Adrenal gland (tissue), 9 donors: ENCODE measurements at regions not wholly inside any gene's neighbourhood (a gene's known extent, or its start where the extent isn't known, plus 50 kb on each side); places are given as distances from the start of the nearest gene placed in this dataset.

Source experiments
- DNase-seq, 7 donors: peaks; one replicate each; pipeline ENCODE4 v3.0.0-alpha.2; 2019 to 2020
- H3K27ac ChIP-seq, 5 donors: fragments of 200-600 bp; sonication (generic) in 4 of 5; 1 replicate in 3 of 5; 2 replicates in 2 of 5; pipeline versions ENCODE4 v1.5.1 to v1.8.0; 2016 to 2020; ENCODE audit warnings: mild to moderate bottlenecking in 1 of 5
- H3K27me3 ChIP-seq: fragments of 200-600 bp; 2 replicates; pipeline ENCODE4 v1.8.0; 2021
- H3K36me3 ChIP-seq, 2 donors: fragments of 200-600 bp; replicated peaks in 1 of 2; 1 replicate in 1 of 2; 2 replicates in 1 of 2; pipeline versions ENCODE4 v1.5.1 to v1.8.0; 2018 to 2022
- H3K4me1 ChIP-seq, 2 donors: fragments of 200-600 bp; replicated peaks in 1 of 2; 1 replicate in 1 of 2; 2 replicates in 1 of 2; pipeline versions ENCODE4 v1.5.1 to v1.8.0; 2018 to 2021
- H3K4me3 ChIP-seq, 4 donors: fragments of 200-600 bp; sonication (generic) in 3 of 4; one replicate each; pipeline ENCODE4 v1.5.1; 2016 to 2018
- H3K9me3 ChIP-seq, 3 donors: fragments of 200-600 bp; sonication (generic) in 1 of 3; replicated peaks in 1 of 3; 1 replicate in 2 of 3; 2 replicates in 1 of 3; pipeline versions ENCODE4 v1.5.1 to v1.8.0; 2016 to 2021
- CTCF ChIP-seq, 6 experiments: fragments of 450-650 bp in 4 of 6; fragments of 200-600 bp in 2 of 6; sonication (generic) in 1 of 6; IDR thresholded peaks; 1 replicate in 5 of 6; 2 replicates in 1 of 6; pipeline versions ENCODE4 v1.5.1 to v1.8.0; 2016 to 2021; ENCODE audit warnings: antibody characterized with exemption in 6 of 6, mild to moderate bottlenecking in 2 of 6, moderate library complexity in 1 of 6
- POLR2A ChIP-seq, 2 donors: fragments of 450-650 bp; IDR thresholded peaks; one replicate each; pipeline ENCODE4 v1.6.1; 2017; ENCODE audit warnings: antibody characterized with exemption in 2 of 2, mild to moderate bottlenecking in 2 of 2, moderate library complexity in 1 of 2
- WGBS, 4 donors: extraction: QIAGEN DNeasy Blood & Tissue Kit in 2 of 4; methylation state at CpG; one replicate each; pipeline versions ENCODE4 v1.1.5 to v1.1.7; 2013 to 2017; 5-methylcytosine and 5-hydroxymethylcytosine counted together
- intact Hi-C, 2 donors: fragments of 100-400 bp; cut with DNase I; formaldehyde crosslinking; loops; one replicate each; pipeline versions ENCODE4 v1.14.1 to v1.15.0; 2022 to 2023
- donor health status: healthy with polysubstance abuse.
- donor health status: Bipolar disorder and iron deficiency.
- donor health status: DM: yes; HTN: yes; CAD: no.
- donor health status: DM: no; HTN: no; CAD: no.
- donor health status: DM: no; HTN: no; CAD: no.

GRCh38 chr21:16568661-16569060 lies 838.9 kb downstream of the USP25 start:
- no peak for TF ChIP-seq CTCF (IDR thresholded peaks at IDR 0.05)
- TF ChIP-seq POLR2A (IDR thresholded peaks at IDR 0.05), result no peak
- intact Hi-C loops, result no loop called here

GRCh38 chr21:16569679-16570078 lies 839.9 kb downstream of the USP25 start:
- 85 to 100% (median 95%) methylated on average over 1 of the region's 1 CpG for WGBS, 4 donors
- no peak overlapping the region for H3K27ac ChIP-seq

More at GRCh38 chr21:16568661-16569060, 838.9 kb downstream of the USP25 start:
- Histone ChIP-seq H3K9me3 (no peaks in the 10 kb centered on the region), H3K4me1 (peaks cover 0 to 3% of the 10 kb centered on the region in 2 donors), H3K36me3 (no peaks in the 10 kb centered on the region), H3K27ac (no peak overlapping the region), H3K4me3 (no peak overlapping the region), H3K27me3 (no peaks in the 10 kb centered on the region)
- WGBS, 4 donors, result 90 to 96% (median 93%) methylated on average over 2 of the region's 2 CpGs
- DNase-seq, result no peak

GRCh38 chr21:16570171-16570570 lies 840.4 kb downstream of the USP25 start:
- no peak overlapping the region for H3K27ac ChIP-seq
- intact Hi-C loops, result no loop called here
- H3K4me1 ChIP-seq, result no peaks in the 10 kb centered on the region
- no peaks in the 10 kb centered on the region for H3K36me3 ChIP-seq
- no peaks in the 10 kb centered on the region for H3K27me3 ChIP-seq
- H3K4me3 ChIP-seq, result no peak overlapping the region
- TF ChIP-seq POLR2A (IDR thresholded peaks at IDR 0.05), result no peak
- WGBS, 4 donors, result 72 to 79% (median 77%) methylated on average over 4 of the region's 4 CpGs
- H3K9me3 ChIP-seq, result no peaks in the 10 kb centered on the region
- DNase-seq, result no peak

More at GRCh38 chr21:16569679-16570078, 839.9 kb downstream of the USP25 start:
- Histone ChIP-seq H3K36me3 (no peaks in the 10 kb centered on the region), H3K4me1 (no peaks in the 10 kb centered on the region), H3K9me3 (no peaks in the 10 kb centered on the region), H3K4me3 (no peak overlapping the region), H3K27me3 (no peaks in the 10 kb centered on the region)
- no peak for DNase-seq
- intact Hi-C loops, result no loop called here
- TF ChIP-seq CTCF (IDR thresholded peaks at IDR 0.05) (no peak), POLR2A (IDR thresholded peaks at IDR 0.05) (no peak)

DNA sequence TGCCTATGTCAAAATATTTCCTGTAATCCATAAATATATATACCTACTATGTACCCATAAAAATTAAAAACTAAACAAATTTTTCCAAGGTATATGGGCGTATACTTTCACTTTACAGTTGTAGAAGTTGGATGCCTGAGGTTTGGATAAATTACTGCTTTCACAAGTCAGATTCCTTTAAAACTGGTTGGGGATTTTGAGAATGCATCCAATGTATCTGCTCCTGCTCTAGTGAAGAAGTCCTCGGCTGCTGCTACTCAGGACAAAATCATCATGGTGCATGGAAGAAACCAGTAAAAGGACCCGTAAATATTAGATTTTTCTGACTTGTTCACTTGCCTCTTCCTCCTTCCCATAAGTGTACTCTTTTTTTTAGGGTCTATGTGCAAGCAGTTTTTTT lies 841.1 kb downstream of the USP25 start:
- no peaks in the 10 kb centered on the region for H3K36me3 ChIP-seq
- DNase-seq, result no peak
- intact Hi-C loops, result no loop called here
- H3K27ac ChIP-seq, result no peak overlapping the region
- no peaks in the 10 kb centered on the region for H3K9me3 ChIP-seq
- TF ChIP-seq POLR2A (IDR thresholded peaks at IDR 0.05), result no peak
- TF ChIP-seq CTCF (IDR thresholded peaks at IDR 0.05), result no peak
- H3K27me3 ChIP-seq, result no peaks in the 10 kb centered on the region
- WGBS, 4 donors, result 87 to 93% (median 90%) methylated on average over 3 of the region's 3 CpGs
- no peaks in the 10 kb centered on the region for H3K4me1 ChIP-seq
- no peak overlapping the region for H3K4me3 ChIP-seq

- no peak overlapping the region for H3K4me3 ChIP-seq
- no peak for TF ChIP-seq POLR2A (IDR thresholded peaks at IDR 0.05)
- TF ChIP-seq CTCF (IDR thresholded peaks at IDR 0.05), result no peak
- WGBS, 4 donors, result 94 to 97% (median 96%) methylated on average over 3 of the region's 3 CpGs
- no peaks in the 10 kb centered on the region for H3K36me3 ChIP-seq
- no peaks in the 10 kb centered on the region for H3K4me1 ChIP-seq
- intact Hi-C loops, result no loop called here
- H3K9me3 ChIP-seq, result no peaks in the 10 kb centered on the region
- H3K27me3 ChIP-seq, result no peaks in the 10 kb centered on the region
- DNase-seq, result no peak
- H3K27ac ChIP-seq, result no peak overlapping the region
Measured at GRCh38 chr21:16571594-16571993, 841.8 kb downstream of the USP25 start.
